ENCODE measurements at regions not wholly inside any gene's neighbourhood (a gene's known extent, or its start where the extent isn't known, plus 50 kb on each side); places are given as distances from the start of the nearest gene placed in this dataset.

- no peak for TF ChIP-seq EGR1 (IDR thresholded peaks at IDR 0.05; ENCODE audit: low read depth in 2 of 2)
- TF ChIP-seq, protein P1, sequence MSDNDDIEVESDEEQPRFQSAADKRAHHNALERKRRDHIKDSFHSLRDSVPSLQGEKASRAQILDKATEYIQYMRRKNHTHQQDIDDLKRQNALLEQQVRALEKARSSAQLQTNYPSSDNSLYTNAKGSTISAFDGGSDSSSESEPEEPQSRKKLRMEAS (IDR thresholded peaks at IDR 0.05): no peak
Measured at GRCh38 chr4:132542228-132542627, 606.9 kb upstream of the PCDH10 start (continued).

DNA sequence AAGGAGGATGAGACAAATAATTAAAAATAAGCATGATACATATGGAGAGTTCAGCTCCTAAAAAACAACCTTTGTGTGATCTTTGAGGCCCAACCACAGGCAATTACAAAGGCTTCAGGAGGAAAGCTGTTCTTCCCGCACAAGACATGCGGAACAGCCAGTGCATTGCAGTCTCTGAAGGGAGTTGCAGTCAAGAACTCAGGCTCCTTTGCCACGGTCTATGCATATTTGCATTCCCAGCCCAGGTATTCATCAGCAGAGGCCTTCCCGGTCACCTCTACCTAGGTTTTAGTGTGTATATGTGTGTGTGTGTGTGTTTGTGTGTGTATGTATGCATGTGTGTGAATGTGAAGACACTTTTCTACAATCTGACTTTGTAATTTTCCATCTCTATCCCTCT is 600.6 kb upstream of the PCDH10 start:
- Histone ChIP-seq H3K27ac (ENCODE audit: low read depth in 1 of 2, low read length in 2 of 2) (no peak overlapping the region), H3K4me3 (ENCODE audit: low read depth in 1 of 3, low read length in 3 of 3) (no peak overlapping the region), H3K4me1 (ENCODE audit: control insufficient read depth in 4 of 4, insufficient read depth in 4 of 4, low read length in 3 of 4) (no peaks in the 10 kb centered on the region), H3K27me3 (ENCODE audit: control insufficient read depth in 4 of 4, insufficient read depth in 4 of 4, low read length in 3 of 4) (no peaks in the 10 kb centered on the region), H3K9ac (ENCODE audit: low read depth in 1 of 2, low read length in 2 of 2) (no peak overlapping the region), H3K36me3 (ENCODE audit: control insufficient read depth in 4 of 4, insufficient read depth in 3 of 4, low read depth in 1 of 4, low read length in 3 of 4) (no peaks in the 10 kb centered on the region), H3K9me3 (ENCODE audit: control insufficient read depth in 4 of 4, low read length in 3 of 4) (peaks cover 0 to 3% (median 0%) of the 10 kb centered on the region in 4 donors)
- no peak for TF ChIP-seq TAF1 (conservative IDR thresholded peaks at IDR 0.05)
- no peak for TF ChIP-seq HNF4G (IDR thresholded peaks at IDR 0.05)
- TF ChIP-seq EGR1 (IDR thresholded peaks at IDR 0.05; ENCODE audit: low read depth in 2 of 2): no peak
- TF ChIP-seq, protein P2, sequence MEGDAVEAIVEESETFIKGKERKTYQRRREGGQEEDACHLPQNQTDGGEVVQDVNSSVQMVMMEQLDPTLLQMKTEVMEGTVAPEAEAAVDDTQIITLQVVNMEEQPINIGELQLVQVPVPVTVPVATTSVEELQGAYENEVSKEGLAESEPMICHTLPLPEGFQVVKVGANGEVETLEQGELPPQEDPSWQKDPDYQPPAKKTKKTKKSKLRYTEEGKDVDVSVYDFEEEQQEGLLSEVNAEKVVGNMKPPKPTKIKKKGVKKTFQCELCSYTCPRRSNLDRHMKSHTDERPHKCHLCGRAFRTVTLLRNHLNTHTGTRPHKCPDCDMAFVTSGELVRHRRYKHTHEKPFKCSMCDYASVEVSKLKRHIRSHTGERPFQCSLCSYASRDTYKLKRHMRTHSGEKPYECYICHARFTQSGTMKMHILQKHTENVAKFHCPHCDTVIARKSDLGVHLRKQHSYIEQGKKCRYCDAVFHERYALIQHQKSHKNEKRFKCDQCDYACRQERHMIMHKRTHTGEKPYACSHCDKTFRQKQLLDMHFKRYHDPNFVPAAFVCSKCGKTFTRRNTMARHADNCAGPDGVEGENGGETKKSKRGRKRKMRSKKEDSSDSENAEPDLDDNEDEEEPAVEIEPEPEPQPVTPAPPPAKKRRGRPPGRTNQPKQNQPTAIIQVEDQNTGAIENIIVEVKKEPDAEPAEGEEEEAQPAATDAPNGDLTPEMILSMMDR (IDR thresholded peaks at IDR 0.05; ENCODE audit: low read depth, low read length, missing input control): no peak
- TF ChIP-seq RAD21 (IDR thresholded peaks at IDR 0.05): no peak
- TF ChIP-seq RXRA (IDR thresholded peaks at IDR 0.05): no peak
- no peak for TF ChIP-seq JUND (IDR thresholded peaks at IDR 0.05)
- no peak for TF ChIP-seq FOXA1 (IDR thresholded peaks at IDR 0.05)
- DNase-seq (ENCODE audit: low spot score): no peak
- WGBS: 84% methylated on average over 4 of the region's 4 CpGs

DNA sequence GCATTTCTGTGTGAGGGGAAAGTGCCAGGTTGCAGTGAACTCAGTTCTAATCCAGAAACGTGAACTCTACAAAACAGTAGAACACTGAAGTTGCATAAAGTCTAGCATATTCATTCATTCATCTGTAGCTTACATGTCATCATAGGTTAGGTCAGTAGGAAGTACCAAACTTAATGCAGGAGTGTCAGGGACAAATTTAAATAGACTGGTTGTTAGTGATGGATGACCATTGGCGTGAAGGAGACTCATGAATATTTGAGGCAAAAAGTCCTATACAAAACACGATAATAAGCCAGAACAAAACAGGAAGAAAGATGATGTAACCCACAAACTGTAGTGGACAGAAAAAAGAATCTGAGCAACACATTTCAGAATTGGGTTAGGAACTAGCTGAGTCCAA is 592.8 kb upstream of the PCDH10 start:
- Histone ChIP-seq H3K36me3 (ENCODE audit: control insufficient read depth in 4 of 4, insufficient read depth in 3 of 4, low read depth in 1 of 4, low read length in 3 of 4) (no peaks in the 10 kb centered on the region), H3K9me3 (ENCODE audit: control insufficient read depth in 4 of 4, low read length in 3 of 4) (no peaks in the 10 kb centered on the region), H3K4me1 (ENCODE audit: control insufficient read depth in 4 of 4, insufficient read depth in 4 of 4, low read length in 3 of 4) (no peaks in the 10 kb centered on the region), H3K27me3 (ENCODE audit: control insufficient read depth in 4 of 4, insufficient read depth in 4 of 4, low read length in 3 of 4) (no peaks in the 10 kb centered on the region), H3K4me3 (ENCODE audit: low read depth in 1 of 3, low read length in 3 of 3) (no peak overlapping the region), H3K27ac (ENCODE audit: low read depth in 1 of 2, low read length in 2 of 2) (no peak overlapping the region), H3K9ac (ENCODE audit: low read depth in 1 of 2, low read length in 2 of 2) (no peak overlapping the region)
- TF ChIP-seq EGR1 (IDR thresholded peaks at IDR 0.05; ENCODE audit: low read depth in 2 of 2) (no peak), FOXA1 (IDR thresholded peaks at IDR 0.05) (no peak), YY1 (IDR thresholded peaks at IDR 0.05) (no peak), GABPA (IDR thresholded peaks at IDR 0.05 in 1 of 2, conservative IDR thresholded peaks at IDR 0.05 in 1 of 2) (no peak), TAF1 (conservative IDR thresholded peaks at IDR 0.05) (no peak)
- TF ChIP-seq, protein P3, sequence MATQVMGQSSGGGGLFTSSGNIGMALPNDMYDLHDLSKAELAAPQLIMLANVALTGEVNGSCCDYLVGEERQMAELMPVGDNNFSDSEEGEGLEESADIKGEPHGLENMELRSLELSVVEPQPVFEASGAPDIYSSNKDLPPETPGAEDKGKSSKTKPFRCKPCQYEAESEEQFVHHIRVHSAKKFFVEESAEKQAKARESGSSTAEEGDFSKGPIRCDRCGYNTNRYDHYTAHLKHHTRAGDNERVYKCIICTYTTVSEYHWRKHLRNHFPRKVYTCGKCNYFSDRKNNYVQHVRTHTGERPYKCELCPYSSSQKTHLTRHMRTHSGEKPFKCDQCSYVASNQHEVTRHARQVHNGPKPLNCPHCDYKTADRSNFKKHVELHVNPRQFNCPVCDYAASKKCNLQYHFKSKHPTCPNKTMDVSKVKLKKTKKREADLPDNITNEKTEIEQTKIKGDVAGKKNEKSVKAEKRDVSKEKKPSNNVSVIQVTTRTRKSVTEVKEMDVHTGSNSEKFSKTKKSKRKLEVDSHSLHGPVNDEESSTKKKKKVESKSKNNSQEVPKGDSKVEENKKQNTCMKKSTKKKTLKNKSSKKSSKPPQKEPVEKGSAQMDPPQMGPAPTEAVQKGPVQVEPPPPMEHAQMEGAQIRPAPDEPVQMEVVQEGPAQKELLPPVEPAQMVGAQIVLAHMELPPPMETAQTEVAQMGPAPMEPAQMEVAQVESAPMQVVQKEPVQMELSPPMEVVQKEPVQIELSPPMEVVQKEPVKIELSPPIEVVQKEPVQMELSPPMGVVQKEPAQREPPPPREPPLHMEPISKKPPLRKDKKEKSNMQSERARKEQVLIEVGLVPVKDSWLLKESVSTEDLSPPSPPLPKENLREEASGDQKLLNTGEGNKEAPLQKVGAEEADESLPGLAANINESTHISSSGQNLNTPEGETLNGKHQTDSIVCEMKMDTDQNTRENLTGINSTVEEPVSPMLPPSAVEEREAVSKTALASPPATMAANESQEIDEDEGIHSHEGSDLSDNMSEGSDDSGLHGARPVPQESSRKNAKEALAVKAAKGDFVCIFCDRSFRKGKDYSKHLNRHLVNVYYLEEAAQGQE (IDR thresholded peaks at IDR 0.05): no peak
- 67% methylated on average over 3 of the region's 3 CpGs for WGBS
- no peak for DNase-seq (ENCODE audit: low spot score)

Measured in liver (tissue), 8 donors.